ENCODE measurements at regions not wholly inside any gene's neighbourhood (a gene's known extent, or its start where the extent isn't known, plus 50 kb on each side); places are given as distances from the start of the nearest gene placed in this dataset.
"Not testable (repeated sequence)": the region's sequence is repeated elsewhere in the genome, so short reads cannot be mapped to it uniquely, and the experiment has no call there.

GRCh38 chr10:3924344-3924743 is 139.3 kb upstream of the KLF6 start:
- H3K4me3 ChIP-seq (replicated peaks; ENCODE audit: insufficient read depth, low read length), result no peak overlapping the region
- H3K27ac ChIP-seq (replicated peaks), result no peak overlapping the region
- no peak for TF ChIP-seq POLR2AphosphoS5 (IDR thresholded peaks at IDR 0.05; ENCODE audit: low read depth)
- no peak for TF ChIP-seq REST (IDR thresholded peaks at IDR 0.05; ENCODE audit: insufficient replicate concordance, low read depth)
- TF ChIP-seq CTCF (IDR thresholded peaks at IDR 0.05; ENCODE audit: insufficient read depth, low read length), result no peak
- no peak for TF ChIP-seq GABPA (IDR thresholded peaks at IDR 0.05; ENCODE audit: low read depth)
- TF ChIP-seq SPI1 (IDR thresholded peaks at IDR 0.05; ENCODE audit: borderline replicate concordance, low read depth), result no peak
- no peak for DNase-seq (ENCODE audit: low read depth in 1 of 2, low spot score in 1 of 2)
- no peaks in the 10 kb centered on the region for H3K27me3 ChIP-seq (ENCODE audit: insufficient read depth, poor library complexity, severe bottlenecking)

DNA sequence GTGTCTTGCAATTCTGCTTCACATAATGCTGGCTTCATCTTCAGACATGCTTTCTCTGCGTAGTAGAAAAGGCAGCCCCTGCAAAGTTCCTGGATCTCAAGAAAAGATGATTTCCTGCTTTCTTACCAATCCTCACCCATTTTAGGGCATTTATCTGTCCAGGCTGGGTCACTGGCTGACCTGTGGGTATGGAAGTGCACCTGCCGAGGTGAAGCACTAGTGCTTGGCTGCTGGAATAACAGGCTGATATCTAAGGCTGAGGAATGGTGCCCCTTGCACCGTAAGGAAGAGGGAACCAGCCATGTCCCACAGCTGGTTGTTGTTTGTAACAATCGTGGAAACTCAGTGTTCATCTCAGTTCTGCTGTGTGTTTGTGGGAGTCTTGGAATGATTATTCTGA is 138.0 kb upstream of the KLF6 start:
- Histone ChIP-seq H3K4me3 (replicated peaks; ENCODE audit: insufficient read depth, low read length) (no peak overlapping the region), H3K27ac (replicated peaks) (no peak overlapping the region), H3K27me3 (ENCODE audit: insufficient read depth, poor library complexity, severe bottlenecking) (no peaks in the 10 kb centered on the region)
- no peak for TF ChIP-seq POLR2AphosphoS5 (IDR thresholded peaks at IDR 0.05; ENCODE audit: low read depth)
- TF ChIP-seq SPI1 (IDR thresholded peaks at IDR 0.05; ENCODE audit: borderline replicate concordance, low read depth), result no peak
- TF ChIP-seq CTCF (IDR thresholded peaks at IDR 0.05; ENCODE audit: insufficient read depth, low read length), result no peak
- no peak for TF ChIP-seq GABPA (IDR thresholded peaks at IDR 0.05; ENCODE audit: low read depth)
- TF ChIP-seq REST (IDR thresholded peaks at IDR 0.05; ENCODE audit: insufficient replicate concordance, low read depth), result no peak
- no peak for DNase-seq (ENCODE audit: low read depth in 1 of 2, low spot score in 1 of 2)

DNA sequence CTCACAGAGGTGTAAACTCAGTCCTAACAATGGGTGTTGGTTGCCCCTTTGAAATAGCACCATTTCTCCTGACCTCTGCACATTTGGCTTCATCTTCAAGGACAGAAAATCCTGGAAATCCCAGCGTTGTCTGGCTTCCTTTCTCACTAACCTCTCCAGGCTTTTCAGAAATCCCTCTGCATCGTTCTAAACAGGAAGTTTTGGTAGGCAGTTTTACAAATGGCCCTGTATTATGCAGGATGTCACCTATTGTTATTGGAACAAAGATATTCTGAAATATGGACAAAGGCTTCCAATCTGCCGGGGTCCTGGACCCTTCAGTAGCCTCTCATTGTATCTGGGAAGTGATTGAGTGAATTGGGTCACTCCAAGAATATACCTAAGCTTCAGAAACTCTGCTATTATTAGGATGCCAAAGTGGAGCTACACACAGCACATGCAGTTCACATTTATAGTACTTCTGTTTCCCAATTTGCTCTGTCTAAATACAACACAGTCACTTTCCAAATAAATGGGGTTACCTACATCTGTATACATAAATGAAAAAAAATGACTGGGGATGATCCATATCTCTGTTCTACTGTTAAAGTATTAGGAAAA is 134.8 kb upstream of the KLF6 start:
- Histone ChIP-seq H3K27me3 (ENCODE audit: insufficient read depth, poor library complexity, severe bottlenecking) (no peaks in the 10 kb centered on the region), H3K4me3 (replicated peaks; ENCODE audit: insufficient read depth, low read length) (no peak overlapping the region), H3K27ac (replicated peaks) (no peak overlapping the region)
- no peak for DNase-seq (ENCODE audit: low read depth in 1 of 2, low spot score in 1 of 2)
- no peak for TF ChIP-seq POLR2AphosphoS5 (IDR thresholded peaks at IDR 0.05; ENCODE audit: low read depth)
- no peak for TF ChIP-seq REST (IDR thresholded peaks at IDR 0.05; ENCODE audit: insufficient replicate concordance, low read depth)
- no peak for TF ChIP-seq GABPA (IDR thresholded peaks at IDR 0.05; ENCODE audit: low read depth)
- TF ChIP-seq CTCF (IDR thresholded peaks at IDR 0.05; ENCODE audit: insufficient read depth, low read length), result no peak
- no peak for TF ChIP-seq SPI1 (IDR thresholded peaks at IDR 0.05; ENCODE audit: borderline replicate concordance, low read depth)

DNA sequence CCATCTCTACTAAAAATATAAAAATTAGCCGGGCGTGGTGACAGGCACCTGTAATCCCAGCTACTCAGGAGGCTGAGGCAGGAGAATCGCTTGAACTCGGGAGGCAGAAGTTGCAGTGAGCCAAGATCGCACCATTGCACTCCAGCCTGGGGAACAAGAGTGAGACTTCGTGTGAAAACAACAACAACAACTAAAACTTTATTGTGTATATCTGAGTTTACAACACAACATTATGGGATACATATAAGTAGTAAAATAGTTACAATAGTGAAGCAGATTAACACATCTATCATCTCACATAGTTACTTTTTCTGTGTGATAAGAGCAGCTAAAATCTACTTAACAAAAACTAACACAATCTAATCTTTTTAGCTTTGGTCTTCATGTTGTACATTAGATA is 132.4 kb upstream of the KLF6 start:
- H3K27me3 ChIP-seq (ENCODE audit: insufficient read depth, poor library complexity, severe bottlenecking); H3K27ac ChIP-seq (replicated peaks); H3K4me3 ChIP-seq (replicated peaks; ENCODE audit: insufficient read depth, low read length); DNase-seq (ENCODE audit: low read depth in 1 of 2, low spot score in 1 of 2): not testable (repeated sequence)
